Activated CD8-positive, alpha-beta T cell treated with anti-CD3 and anti-CD28 coated beads for 36 hours (primary cell): ENCODE measurements at regions not wholly inside any gene's neighbourhood (a gene's known extent, or its start where the extent isn't known, plus 50 kb on each side); places are given as distances from the start of the nearest gene placed in this dataset.
A peak's percentile ranks its signal among the peaks of the same experiment; 100 is the strongest.

Source experiments
- ATAC-seq: fragments of 200-7000 bp; cut with Tn5 transposase; one replicate; pipeline ENCODE4 v1.10.0; 2021; ENCODE audit warnings: mild to moderate bottlenecking, moderate library complexity
- CTCF ChIA-PET: fragments of 350-600 bp; sonication (Branson Sonifier 250); formaldehyde crosslinking; loops from one replicate; lab custom pipeline; 2021; ENCODE audit warnings: antibody characterized with exemption; lab: Charles Lee
- POLR2A ChIA-PET: fragments of 350-600 bp; sonication (Branson Sonifier 250); formaldehyde crosslinking; loops from one replicate; lab custom pipeline; 2021; ENCODE audit warnings: antibody characterized with exemption; lab: Charles Lee
- DNase-seq: peaks from one replicate; pipeline ENCODE4 v3.0.0-alpha.2; 2020
- H3K27ac Mint-ChIP-seq: one replicate; pipeline ENCODE4 v1.8.0; 2021; ENCODE audit warnings: mild to moderate bottlenecking, mixed read lengths
- H3K27me3 Mint-ChIP-seq: one replicate; pipeline ENCODE4 v1.8.0; 2021; ENCODE audit warnings: mixed read lengths
- H3K36me3 Mint-ChIP-seq: one replicate; pipeline ENCODE4 v1.8.0; 2021; ENCODE audit warnings: low read depth, mixed read lengths
- H3K4me1 Mint-ChIP-seq: one replicate; pipeline ENCODE4 v1.8.0; 2021; ENCODE audit warnings: low read depth, mixed read lengths
- H3K4me3 Mint-ChIP-seq: one replicate; pipeline ENCODE4 v1.8.0; 2021; ENCODE audit warnings: mild to moderate bottlenecking, moderate library complexity, mixed read lengths
- H3K9me3 Mint-ChIP-seq: one replicate; pipeline ENCODE4 v1.8.0; 2021; ENCODE audit warnings: mixed read lengths
- CTCF ChIP-seq: fragments of 200-600 bp; IDR thresholded peaks from one replicate; pipeline ENCODE4 v1.8.0; 2022; ENCODE audit warnings: antibody characterized with exemption, mild to moderate bottlenecking
- intact Hi-C: fragments of 100-400 bp; cut with micrococcal nuclease; formaldehyde crosslinking; loops from one replicate; pipeline ENCODE4 v1.10.0; 2022

GRCh38 chr19:46911456-46911855 is 50.7 kb downstream of the ARHGAP35 start:
- CTCF ChIA-PET, result interaction anchor here (0.6 to 3.9 kb wide), 3 partner anchors 8 to 340 kb away, joined by 3 to 11 read pairs (median 4); no protein-coding TSS in a partner anchor
- POLR2A ChIA-PET, result no interaction called here
- Mint-ChIP-seq H3K4me1 (peaks cover 46% of the 10 kb centered on the region), H3K27ac (no peak overlapping the region), H3K36me3 (no peaks in the 10 kb centered on the region), H3K4me3 (no peak overlapping the region), H3K9me3 (no peaks in the 10 kb centered on the region), H3K27me3 (no peaks in the 10 kb centered on the region)
- TF ChIP-seq CTCF, result no peak
- intact Hi-C loops, result no loop called here
- no peak for ATAC-seq
- no peak for DNase-seq

GRCh38 chr19:46913198-46913851 is 52.5 kb downstream of the ARHGAP35 start:
- peaks cover 2% of the 10 kb centered on the region for H3K36me3 Mint-ChIP-seq
- no peaks in the 10 kb centered on the region for H3K9me3 Mint-ChIP-seq
- H3K4me3 Mint-ChIP-seq, result no peak overlapping the region
- DNase-seq (no peak), ATAC-seq (no peak)
- intact Hi-C loops, result no loop called here
- ChIA-PET POLR2A (no interaction called here), CTCF (interaction anchor here (1.0 to 1.1 kb wide), 3 partner anchors 9 to 14 kb away, joined by 3 to 5 read pairs (median 4); no protein-coding TSS in a partner anchor)
- no peaks in the 10 kb centered on the region for H3K27me3 Mint-ChIP-seq
- no peak for TF ChIP-seq CTCF
- no peak overlapping the region for H3K27ac Mint-ChIP-seq
- H3K4me1 Mint-ChIP-seq, result peaks cover 58% of the 10 kb centered on the region

- no peak overlapping the region for H3K27ac Mint-ChIP-seq
- ATAC-seq, result no peak
- DNase-seq, result no peak
- TF ChIP-seq CTCF, result no peak
- peaks cover 61% of the 10 kb centered on the region for H3K4me1 Mint-ChIP-seq
- ChIA-PET POLR2A (no interaction called here), CTCF (interaction anchor here (0.6 to 1.0 kb wide), 3 partner anchors 10 to 54 kb away, joined by 3 to 5 read pairs (median 4); no protein-coding TSS in a partner anchor)
- H3K27me3 Mint-ChIP-seq, result no peaks in the 10 kb centered on the region
- no peak overlapping the region for H3K4me3 Mint-ChIP-seq
- peaks cover 8% of the 10 kb centered on the region for H3K36me3 Mint-ChIP-seq
- no peaks in the 10 kb centered on the region for H3K9me3 Mint-ChIP-seq
- intact Hi-C loops, result no loop called here
These were observed 53.1 kb downstream of the ARHGAP35 start for GRCh38 chr19:46913852-46914430.

- no peak overlapping the region for H3K4me3 Mint-ChIP-seq
- peaks cover 62% of the 10 kb centered on the region for H3K4me1 Mint-ChIP-seq
- intact Hi-C loops, result no loop called here
- CTCF ChIA-PET, result interaction anchor here (0.7 kb wide), 1 partner anchor 16 kb away, joined by 3 read pairs; no protein-coding TSS in a partner anchor
- H3K36me3 Mint-ChIP-seq, result peaks cover 13% of the 10 kb centered on the region
- no peak overlapping the region for H3K27ac Mint-ChIP-seq
- ATAC-seq, result no peak
- no peaks in the 10 kb centered on the region for H3K27me3 Mint-ChIP-seq
- no peak for DNase-seq
- no peak for TF ChIP-seq CTCF
- POLR2A ChIA-PET, result no interaction called here
- no peaks in the 10 kb centered on the region for H3K9me3 Mint-ChIP-seq
These were observed 54.6 kb downstream of the ARHGAP35 start for GRCh38 chr19:46915386-46915785.

GRCh38 chr19:46917002-46917401 is 56.2 kb downstream of the ARHGAP35 start:
- peak overlapping the region; percentile 49 for H3K27ac Mint-ChIP-seq
- no peak for TF ChIP-seq CTCF
- intact Hi-C loops, result no loop called here
- peaks cover 53% of the 10 kb centered on the region for H3K4me1 Mint-ChIP-seq
- H3K36me3 Mint-ChIP-seq, result peaks cover 23% of the 10 kb centered on the region
- POLR2A ChIA-PET, result no interaction called here
- no peak overlapping the region for H3K4me3 Mint-ChIP-seq
- CTCF ChIA-PET, result no interaction called here
- no peaks in the 10 kb centered on the region for H3K27me3 Mint-ChIP-seq
- H3K9me3 Mint-ChIP-seq, result no peaks in the 10 kb centered on the region
- peak; percentile 22 for DNase-seq
- ATAC-seq, result peak; percentile 47
